ENCODE measurements at regions not wholly inside any gene's neighbourhood (a gene's known extent, or its start where the extent isn't known, plus 50 kb on each side); places are given as distances from the start of the nearest gene placed in this dataset.

DNA sequence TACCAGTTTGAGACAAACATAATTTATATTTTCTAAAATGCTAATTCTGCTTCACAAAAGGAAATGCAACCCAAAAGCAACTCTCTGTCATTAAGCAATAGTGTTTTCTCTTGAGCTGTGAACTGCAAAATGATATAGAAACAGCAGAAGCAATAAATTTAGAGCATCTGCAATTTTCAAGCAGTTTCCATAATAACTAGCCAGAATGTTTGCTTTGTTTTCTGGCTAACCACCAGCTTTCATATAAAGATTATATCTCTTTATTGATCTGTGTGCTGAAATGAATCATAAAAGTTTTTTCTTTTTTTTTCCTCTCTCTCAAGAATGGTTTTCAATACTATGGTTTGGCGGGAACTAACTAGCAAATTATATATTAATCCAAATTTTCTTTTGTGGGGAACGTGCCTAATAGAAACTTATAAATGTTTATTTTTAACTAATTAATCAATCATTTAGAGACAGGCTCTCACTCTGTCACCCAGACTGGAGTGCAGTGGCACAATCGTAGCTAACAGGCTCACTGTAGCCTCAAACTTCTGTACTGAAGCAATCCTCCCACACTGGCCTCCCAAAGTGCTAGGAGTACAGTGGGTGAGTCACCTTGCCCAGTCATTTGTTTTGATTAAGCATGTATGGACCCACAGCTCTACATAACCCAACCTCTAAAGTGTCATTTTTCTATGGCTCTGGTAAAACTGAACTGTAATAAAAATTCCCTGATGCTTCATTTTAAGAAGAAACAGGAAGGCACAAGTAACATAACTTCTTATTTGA is 830.1 kb upstream of the MGAT4C start:
- TF ChIP-seq, protein P1, sequence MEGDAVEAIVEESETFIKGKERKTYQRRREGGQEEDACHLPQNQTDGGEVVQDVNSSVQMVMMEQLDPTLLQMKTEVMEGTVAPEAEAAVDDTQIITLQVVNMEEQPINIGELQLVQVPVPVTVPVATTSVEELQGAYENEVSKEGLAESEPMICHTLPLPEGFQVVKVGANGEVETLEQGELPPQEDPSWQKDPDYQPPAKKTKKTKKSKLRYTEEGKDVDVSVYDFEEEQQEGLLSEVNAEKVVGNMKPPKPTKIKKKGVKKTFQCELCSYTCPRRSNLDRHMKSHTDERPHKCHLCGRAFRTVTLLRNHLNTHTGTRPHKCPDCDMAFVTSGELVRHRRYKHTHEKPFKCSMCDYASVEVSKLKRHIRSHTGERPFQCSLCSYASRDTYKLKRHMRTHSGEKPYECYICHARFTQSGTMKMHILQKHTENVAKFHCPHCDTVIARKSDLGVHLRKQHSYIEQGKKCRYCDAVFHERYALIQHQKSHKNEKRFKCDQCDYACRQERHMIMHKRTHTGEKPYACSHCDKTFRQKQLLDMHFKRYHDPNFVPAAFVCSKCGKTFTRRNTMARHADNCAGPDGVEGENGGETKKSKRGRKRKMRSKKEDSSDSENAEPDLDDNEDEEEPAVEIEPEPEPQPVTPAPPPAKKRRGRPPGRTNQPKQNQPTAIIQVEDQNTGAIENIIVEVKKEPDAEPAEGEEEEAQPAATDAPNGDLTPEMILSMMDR (IDR thresholded peaks at IDR 0.05; ENCODE audit: poor library complexity, severe bottlenecking): no peak
- TF ChIP-seq TAF1 (IDR thresholded peaks at IDR 0.05; ENCODE audit: low read depth) (no peak), EZH2 (IDR thresholded peaks at IDR 0.05; ENCODE audit: borderline replicate concordance, insufficient read depth, low read length, poor library complexity, severe bottlenecking) (no peak), EP300 (conservative IDR thresholded peaks at IDR 0.05; ENCODE audit: poor library complexity, severe bottlenecking) (no peak), SMC3 (conservative IDR thresholded peaks at IDR 0.05; ENCODE audit: poor library complexity) (no peak), RAD21 (conservative IDR thresholded peaks at IDR 0.05) (no peak), POLR2AphosphoS5 (IDR thresholded peaks at IDR 0.05) (no peak), MXI1 (conservative IDR thresholded peaks at IDR 0.05; ENCODE audit: poor library complexity, severe bottlenecking) (no peak)
- TF ChIP-seq, protein P2, sequence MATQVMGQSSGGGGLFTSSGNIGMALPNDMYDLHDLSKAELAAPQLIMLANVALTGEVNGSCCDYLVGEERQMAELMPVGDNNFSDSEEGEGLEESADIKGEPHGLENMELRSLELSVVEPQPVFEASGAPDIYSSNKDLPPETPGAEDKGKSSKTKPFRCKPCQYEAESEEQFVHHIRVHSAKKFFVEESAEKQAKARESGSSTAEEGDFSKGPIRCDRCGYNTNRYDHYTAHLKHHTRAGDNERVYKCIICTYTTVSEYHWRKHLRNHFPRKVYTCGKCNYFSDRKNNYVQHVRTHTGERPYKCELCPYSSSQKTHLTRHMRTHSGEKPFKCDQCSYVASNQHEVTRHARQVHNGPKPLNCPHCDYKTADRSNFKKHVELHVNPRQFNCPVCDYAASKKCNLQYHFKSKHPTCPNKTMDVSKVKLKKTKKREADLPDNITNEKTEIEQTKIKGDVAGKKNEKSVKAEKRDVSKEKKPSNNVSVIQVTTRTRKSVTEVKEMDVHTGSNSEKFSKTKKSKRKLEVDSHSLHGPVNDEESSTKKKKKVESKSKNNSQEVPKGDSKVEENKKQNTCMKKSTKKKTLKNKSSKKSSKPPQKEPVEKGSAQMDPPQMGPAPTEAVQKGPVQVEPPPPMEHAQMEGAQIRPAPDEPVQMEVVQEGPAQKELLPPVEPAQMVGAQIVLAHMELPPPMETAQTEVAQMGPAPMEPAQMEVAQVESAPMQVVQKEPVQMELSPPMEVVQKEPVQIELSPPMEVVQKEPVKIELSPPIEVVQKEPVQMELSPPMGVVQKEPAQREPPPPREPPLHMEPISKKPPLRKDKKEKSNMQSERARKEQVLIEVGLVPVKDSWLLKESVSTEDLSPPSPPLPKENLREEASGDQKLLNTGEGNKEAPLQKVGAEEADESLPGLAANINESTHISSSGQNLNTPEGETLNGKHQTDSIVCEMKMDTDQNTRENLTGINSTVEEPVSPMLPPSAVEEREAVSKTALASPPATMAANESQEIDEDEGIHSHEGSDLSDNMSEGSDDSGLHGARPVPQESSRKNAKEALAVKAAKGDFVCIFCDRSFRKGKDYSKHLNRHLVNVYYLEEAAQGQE (IDR thresholded peaks at IDR 0.05; ENCODE audit: borderline replicate concordance): no peak

Data from neural cell (in vitro differentiated cells).